Natural killer cell (primary cell): ENCODE measurements at regions not wholly inside any gene's neighbourhood (a gene's known extent, or its start where the extent isn't known, plus 50 kb on each side); places are given as distances from the start of the nearest gene placed in this dataset.

Experiments used
- ATAC-seq, 3 donors: fragments of 150-1000 bp in 2 of 3; fragments of 200-7000 bp in 1 of 3; cut with Tn5 transposase; 1 replicate in 1 of 3; 2 replicates in 2 of 3; pipeline ENCODE4 v1.10.0; 2021; ENCODE audit warnings: mild to moderate bottlenecking in 2 of 3, moderate library complexity in 2 of 3
- DNase-seq, 2 donors: peaks; one replicate each; pipeline versions ENCODE4 v3.0.0 to v3.0.0-alpha.2; 2013 to 2021; ENCODE audit warnings: mixed read lengths in 1 of 2
- H3K27ac ChIP-seq: one replicate; pipeline ENCODE4 v1.5.1; 2013; ENCODE audit warnings: mild to moderate bottlenecking, low read length
- H3K27me3 ChIP-seq: one replicate; pipeline ENCODE4 v1.6.1; 2013; ENCODE audit warnings: low read length; ENCODE audit not compliant: control insufficient read depth, insufficient read depth
- H3K36me3 ChIP-seq: one replicate; pipeline ENCODE4 v1.6.1; 2013; ENCODE audit warnings: low read length; ENCODE audit not compliant: control insufficient read depth, insufficient read depth
- H3K4me1 ChIP-seq: one replicate; pipeline ENCODE4 v1.6.1; 2013; ENCODE audit warnings: low read length; ENCODE audit not compliant: control insufficient read depth, insufficient read depth
- H3K4me3 ChIP-seq: one replicate; pipeline ENCODE4 v1.5.1; 2013; ENCODE audit warnings: low read length
- H3K9me3 ChIP-seq: one replicate; pipeline ENCODE4 v1.6.1; 2013; ENCODE audit warnings: low read length; ENCODE audit not compliant: control insufficient read depth, insufficient read depth
- H3K27ac Mint-ChIP-seq, 2 donors: one replicate each; pipeline ENCODE4 v1.8.0; 2022; ENCODE audit warnings: mild to moderate bottlenecking in 2 of 2, mixed read lengths in 2 of 2, moderate library complexity in 1 of 2
- H3K27me3 Mint-ChIP-seq, 2 donors: one replicate each; pipeline ENCODE4 v1.8.0; 2022; ENCODE audit warnings: low read depth in 2 of 2, mixed read lengths in 2 of 2
- H3K36me3 Mint-ChIP-seq: one replicate; pipeline ENCODE4 v1.8.0; 2022; ENCODE audit warnings: mixed read lengths
- H3K4me1 Mint-ChIP-seq, 2 donors: one replicate each; pipeline ENCODE4 v1.8.0; 2022; ENCODE audit warnings: mixed read lengths in 2 of 2
- H3K4me3 Mint-ChIP-seq: one replicate; pipeline ENCODE4 v1.8.0; 2022; ENCODE audit warnings: mild to moderate bottlenecking, moderate library complexity, mixed read lengths
- H3K9me3 Mint-ChIP-seq, 2 donors: one replicate each; pipeline ENCODE4 v1.8.0; 2022; ENCODE audit warnings: mixed read lengths in 2 of 2
- WGBS: methylation state at CpG from one replicate; pipeline ENCODE4 v1.1.7; 2013; ENCODE audit warnings: missing lambda C conversion rate; ENCODE audit not compliant: insufficient coverage; 5-methylcytosine and 5-hydroxymethylcytosine counted together
- intact Hi-C: fragments of 100-400 bp; cut with micrococcal nuclease; formaldehyde crosslinking; loops from one replicate; pipeline ENCODE4 v1.14.2; 2022
- TF ChIP-seq, protein P1 (sequence below): fragments of 200-600 bp; IDR thresholded peaks from one replicate; pipeline ENCODE4 v1.8.0; 2022; ENCODE audit warnings: antibody characterized with exemption

DNA sequence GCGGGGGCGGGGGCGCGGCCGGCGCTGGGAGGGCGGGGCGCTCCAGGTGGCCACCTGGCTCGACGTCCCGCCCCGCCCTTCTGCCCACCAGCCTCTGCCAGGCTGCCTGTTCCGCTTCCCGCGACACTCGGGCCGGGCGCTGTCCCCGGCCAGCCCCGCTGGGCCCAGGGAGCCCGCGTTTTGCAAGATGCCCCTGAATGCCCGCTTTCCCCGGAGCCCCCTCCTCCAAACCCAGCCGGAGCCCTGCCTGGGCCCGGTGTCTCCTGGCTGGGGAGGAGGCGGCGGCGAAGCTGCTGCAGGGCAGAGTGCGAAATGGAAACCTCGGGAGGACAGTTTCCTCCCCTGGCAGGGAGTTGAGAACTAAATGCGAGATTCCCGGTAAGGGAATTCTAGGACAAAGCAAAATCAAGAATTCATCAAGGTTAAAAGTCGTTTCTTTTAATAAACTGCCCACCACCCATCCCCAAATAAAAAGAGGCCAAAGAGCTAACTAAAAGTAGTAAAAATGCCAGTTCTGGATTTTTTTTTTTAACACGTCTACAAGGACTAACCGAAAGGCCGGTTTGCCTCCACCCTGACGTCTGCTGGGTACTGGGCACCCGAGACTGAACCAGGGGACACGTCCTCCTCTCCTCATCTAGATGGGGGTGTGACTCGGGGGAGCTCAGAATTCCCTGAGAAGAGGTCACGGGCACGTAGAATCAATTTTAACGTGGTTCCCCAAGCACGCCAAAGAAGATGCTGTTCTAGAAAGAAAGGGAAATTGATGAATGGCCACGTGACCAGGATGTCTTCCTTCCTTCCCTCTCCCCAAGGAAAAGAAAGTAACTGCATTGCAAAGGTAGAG is 200.4 kb upstream of the NFE2L3 start:
- H3K27ac ChIP-seq = peak overlapping the region; percentile 16
- H3K9me3 ChIP-seq = no peaks in the 10 kb centered on the region
- no peaks in the 10 kb centered on the region for H3K36me3 ChIP-seq
- peak overlapping the region; percentile 36 for H3K4me3 ChIP-seq
- H3K27ac Mint-ChIP-seq = peak overlapping the region in 1 of 2 donors; percentile 33
- H3K36me3 Mint-ChIP-seq = no peaks in the 10 kb centered on the region
- 17% methylated on average over 44 of the region's 46 CpGs for WGBS
- DNase-seq = peak in 1 of 2 donors; percentile 18
- no peaks in the 10 kb centered on the region for H3K9me3 Mint-ChIP-seq
- H3K27me3 Mint-ChIP-seq = peaks cover 28 to 30% of the 10 kb centered on the region in 2 donors
- intact Hi-C loops = no loop called here
- peaks cover 17% of the 10 kb centered on the region for H3K27me3 ChIP-seq
- no peak for ATAC-seq
- peak overlapping the region; percentile 76 for H3K4me3 Mint-ChIP-seq
- TF ChIP-seq, protein P1, sequence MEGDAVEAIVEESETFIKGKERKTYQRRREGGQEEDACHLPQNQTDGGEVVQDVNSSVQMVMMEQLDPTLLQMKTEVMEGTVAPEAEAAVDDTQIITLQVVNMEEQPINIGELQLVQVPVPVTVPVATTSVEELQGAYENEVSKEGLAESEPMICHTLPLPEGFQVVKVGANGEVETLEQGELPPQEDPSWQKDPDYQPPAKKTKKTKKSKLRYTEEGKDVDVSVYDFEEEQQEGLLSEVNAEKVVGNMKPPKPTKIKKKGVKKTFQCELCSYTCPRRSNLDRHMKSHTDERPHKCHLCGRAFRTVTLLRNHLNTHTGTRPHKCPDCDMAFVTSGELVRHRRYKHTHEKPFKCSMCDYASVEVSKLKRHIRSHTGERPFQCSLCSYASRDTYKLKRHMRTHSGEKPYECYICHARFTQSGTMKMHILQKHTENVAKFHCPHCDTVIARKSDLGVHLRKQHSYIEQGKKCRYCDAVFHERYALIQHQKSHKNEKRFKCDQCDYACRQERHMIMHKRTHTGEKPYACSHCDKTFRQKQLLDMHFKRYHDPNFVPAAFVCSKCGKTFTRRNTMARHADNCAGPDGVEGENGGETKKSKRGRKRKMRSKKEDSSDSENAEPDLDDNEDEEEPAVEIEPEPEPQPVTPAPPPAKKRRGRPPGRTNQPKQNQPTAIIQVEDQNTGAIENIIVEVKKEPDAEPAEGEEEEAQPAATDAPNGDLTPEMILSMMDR = no peak
- peaks cover 12 to 22% of the 10 kb centered on the region in 2 donors for H3K4me1 Mint-ChIP-seq
- peaks cover 18% of the 10 kb centered on the region for H3K4me1 ChIP-seq

DNA sequence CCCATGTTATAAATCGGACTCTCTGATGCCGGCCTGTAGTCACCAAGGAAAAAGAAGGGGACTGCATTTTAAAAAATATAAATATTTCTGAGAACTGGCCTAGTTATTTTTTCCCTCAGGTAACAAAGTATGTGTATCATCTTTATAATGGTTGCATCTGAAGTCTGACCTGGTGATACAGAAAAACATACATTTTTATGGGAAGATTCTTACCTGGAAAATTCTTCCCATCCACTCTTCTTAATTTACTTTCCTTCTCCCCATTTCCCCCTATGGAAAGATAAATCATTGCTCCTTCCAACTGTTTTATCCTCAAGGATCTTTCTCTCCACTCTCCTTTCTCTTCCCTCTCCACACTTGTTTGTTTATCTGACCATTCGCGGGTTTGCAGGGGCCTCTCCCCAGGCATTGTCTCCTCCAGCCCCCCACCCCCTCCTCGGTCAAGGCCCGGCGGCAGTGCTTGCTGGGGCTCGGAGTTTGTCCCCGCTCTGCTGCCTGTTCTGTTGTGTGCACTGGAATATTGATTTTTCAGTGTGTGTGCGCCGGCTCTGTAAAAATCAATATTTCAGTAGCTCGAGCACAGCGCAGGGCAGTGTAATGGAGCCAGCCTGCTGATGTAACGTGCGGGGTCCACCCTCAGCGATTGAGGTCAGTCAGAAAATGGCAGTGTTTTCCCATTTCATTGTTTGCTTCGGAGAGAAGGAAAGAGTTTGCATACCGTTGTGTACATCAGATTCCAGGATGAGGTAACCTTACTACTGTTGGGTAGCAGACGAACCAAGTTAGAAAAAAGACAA is 199.5 kb upstream of the NFE2L3 start:
- 94% methylated on average over 19 of the region's 19 CpGs for WGBS
- H3K27me3 ChIP-seq = peaks cover 17% of the 10 kb centered on the region
- Mint-ChIP-seq H3K27me3 (peaks cover 26 to 27% of the 10 kb centered on the region in 2 donors), H3K27ac (no peak overlapping the region), H3K4me1 (peaks cover 12 to 22% of the 10 kb centered on the region in 2 donors), H3K36me3 (no peaks in the 10 kb centered on the region), H3K4me3 (peak overlapping the region; percentile 76), H3K9me3 (no peaks in the 10 kb centered on the region)
- TF ChIP-seq, protein P1 = no peak
- intact Hi-C loops = no loop called here
- no peaks in the 10 kb centered on the region for H3K36me3 ChIP-seq
- no peaks in the 10 kb centered on the region for H3K9me3 ChIP-seq
- no peak for ATAC-seq
- no peak for DNase-seq
- H3K4me1 ChIP-seq = peaks cover 18% of the 10 kb centered on the region
- H3K4me3 ChIP-seq = no peak overlapping the region
- no peak overlapping the region for H3K27ac ChIP-seq

DNA sequence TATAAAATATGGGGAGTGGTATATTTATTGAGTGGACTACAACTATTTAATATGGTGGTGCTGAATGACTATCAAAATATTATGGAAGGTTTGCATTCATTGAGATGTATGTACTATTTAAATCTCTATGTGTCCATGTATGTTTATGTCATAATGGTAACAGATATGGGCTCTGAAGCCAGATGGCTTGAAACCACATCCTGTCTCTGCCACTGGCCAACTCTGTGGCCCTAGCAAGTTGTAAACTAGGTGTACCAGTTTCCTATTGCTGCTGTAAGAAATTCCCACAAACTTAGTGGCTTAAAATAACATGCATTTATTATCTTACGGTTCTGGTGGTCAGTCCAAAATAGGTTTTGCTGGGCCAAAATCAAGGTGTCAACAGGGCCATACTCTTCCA is 198.1 kb upstream of the NFE2L3 start:
- H3K4me1 Mint-ChIP-seq = peaks cover 12 to 22% of the 10 kb centered on the region in 2 donors
- intact Hi-C loops = no loop called here
- DNase-seq = no peak

More for the DNA sequence above, 198.1 kb upstream of the NFE2L3 start:
- no peak for ATAC-seq
- TF ChIP-seq, protein P1 = no peak
- Histone ChIP-seq H3K4me1 (peaks cover 18% of the 10 kb centered on the region), H3K27ac (no peak overlapping the region), H3K27me3 (peaks cover 16% of the 10 kb centered on the region), H3K4me3 (no peak overlapping the region), H3K36me3 (no peaks in the 10 kb centered on the region), H3K9me3 (no peaks in the 10 kb centered on the region)
- Mint-ChIP-seq H3K4me3 (no peak overlapping the region), H3K9me3 (no peaks in the 10 kb centered on the region), H3K27ac (no peak overlapping the region), H3K27me3 (peaks cover 12 to 15% of the 10 kb centered on the region in 2 donors), H3K36me3 (no peaks in the 10 kb centered on the region)
- 45% methylated on average over 1 of the region's 1 CpG for WGBS
